Esophagus squamous epithelium (tissue), 4 donors: ENCODE measurements at regions not wholly inside any gene's neighbourhood (a gene's known extent, or its start where the extent isn't known, plus 50 kb on each side); places are given as distances from the start of the nearest gene placed in this dataset.

Source experiments
- CTCF ChIP-seq, 6 experiments: fragments of 450-650 bp in 4 of 6; fragments of 200-600 bp in 2 of 6; sonication (generic) in 2 of 6; IDR thresholded peaks; one replicate each; pipeline ENCODE4 v1.5.1; 2016 to 2019; ENCODE audit warnings: antibody characterized with exemption in 6 of 6, mild to moderate bottlenecking in 4 of 6, moderate library complexity in 4 of 6
- POLR2A ChIP-seq, 4 donors: fragments of 450-650 bp; IDR thresholded peaks; one replicate each; pipeline ENCODE4 v1.6.1; 2017; ENCODE audit warnings: antibody characterized with exemption in 4 of 4, mild to moderate bottlenecking in 4 of 4, moderate library complexity in 3 of 4

GRCh38 chr12:93001407-93001806, 72.3 kb upstream of the EEA1 start:
- TF ChIP-seq CTCF (IDR thresholded peaks at IDR 0.05) (no peak), POLR2A (IDR thresholded peaks at IDR 0.05) (no peak)
